HUES6 (cell line): ENCODE measurements at regions not wholly inside any gene's neighbourhood (a gene's known extent, or its start where the extent isn't known, plus 50 kb on each side); places are given as distances from the start of the nearest gene placed in this dataset.

Experiments
- H3K27ac ChIP-seq: 2 replicates; pipeline ENCODE4 v1.7.0; 2013; ENCODE audit warnings: low read depth, mild to moderate bottlenecking, low read length, inconsistent platforms
- H3K27me3 ChIP-seq: 2 replicates; pipeline ENCODE4 v1.6.1; 2013; ENCODE audit warnings: low read length; ENCODE audit not compliant: control insufficient read depth, insufficient read depth
- H3K36me3 ChIP-seq: 2 replicates; pipeline ENCODE4 v1.6.1; 2013; ENCODE audit warnings: low read length; ENCODE audit not compliant: control insufficient read depth, insufficient read depth
- H3K4me1 ChIP-seq: 2 replicates; pipeline ENCODE4 v1.6.1; 2013; ENCODE audit warnings: low read length; ENCODE audit not compliant: control insufficient read depth, insufficient read depth
- H3K4me3 ChIP-seq: 2 replicates; pipeline ENCODE4 v1.5.1; 2013; ENCODE audit warnings: low read depth, low read length
- H3K9ac ChIP-seq: one replicate; pipeline ENCODE4 v1.6.1; 2013; ENCODE audit warnings: mild to moderate bottlenecking, low read length
- H3K9me3 ChIP-seq: 2 replicates; pipeline ENCODE4 v1.6.1; 2013; ENCODE audit warnings: low read depth, low read length; ENCODE audit not compliant: control insufficient read depth, insufficient read depth

GRCh38 chr22:48869788-48870187, 957.9 kb downstream of the BRD1 start:
- Histone ChIP-seq H3K27me3 (no peaks in the 10 kb centered on the region), H3K4me1 (no peaks in the 10 kb centered on the region; the same call in 1 of the 2 replicates), H3K27ac (no peak overlapping the region), H3K36me3 (no peaks in the 10 kb centered on the region), H3K4me3 (no peak overlapping the region), H3K9ac (no peak overlapping the region), H3K9me3 (peaks cover 5% of the 10 kb centered on the region; the same call in 1 of the 2 replicates)

- Histone ChIP-seq H3K9ac (no peak overlapping the region), H3K27ac (no peak overlapping the region), H3K27me3 (no peaks in the 10 kb centered on the region), H3K9me3 (peaks cover 5% of the 10 kb centered on the region; the same call in 1 of the 2 replicates), H3K4me3 (no peak overlapping the region), H3K36me3 (no peaks in the 10 kb centered on the region), H3K4me1 (no peaks in the 10 kb centered on the region; the same call in 1 of the 2 replicates)
Measured at GRCh38 chr22:48869161-48869560, 958.5 kb downstream of the BRD1 start.

GRCh38 chr22:48868554-48868953, 959.1 kb downstream of the BRD1 start:
- H3K27me3 ChIP-seq, result no peaks in the 10 kb centered on the region
- no peak overlapping the region for H3K9ac ChIP-seq
- no peaks in the 10 kb centered on the region for H3K36me3 ChIP-seq
- H3K4me3 ChIP-seq, result no peak overlapping the region
- H3K9me3 ChIP-seq, result peaks cover 5% of the 10 kb centered on the region; the same call in 1 of the 2 replicates
- no peaks in the 10 kb centered on the region; the same call in 1 of the 2 replicates for H3K4me1 ChIP-seq
- H3K27ac ChIP-seq, result no peak overlapping the region

GRCh38 chr22:48867891-48868290, 959.8 kb downstream of the BRD1 start:
- no peaks in the 10 kb centered on the region for H3K27me3 ChIP-seq
- no peaks in the 10 kb centered on the region; the same call in 1 of the 2 replicates for H3K4me1 ChIP-seq
- H3K9ac ChIP-seq, result no peak overlapping the region
- H3K4me3 ChIP-seq, result no peak overlapping the region
- H3K9me3 ChIP-seq, result peaks cover 5% of the 10 kb centered on the region; the same call in 1 of the 2 replicates
- no peaks in the 10 kb centered on the region for H3K36me3 ChIP-seq
- H3K27ac ChIP-seq, result no peak overlapping the region

GRCh38 chr22:48866906-48867681, 960.6 kb downstream of the BRD1 start:
- no peak overlapping the region for H3K27ac ChIP-seq

GRCh38 chr22:48864748-48865147, 962.9 kb downstream of the BRD1 start:
- Histone ChIP-seq H3K4me3 (no peak overlapping the region), H3K9ac (no peak overlapping the region), H3K27me3 (peaks cover 4% of the 10 kb centered on the region), H3K36me3 (no peaks in the 10 kb centered on the region), H3K27ac (no peak overlapping the region), H3K9me3 (no peaks in the 10 kb centered on the region; the same call in 1 of the 2 replicates), H3K4me1 (no peaks in the 10 kb centered on the region; the same call in 1 of the 2 replicates)

More at GRCh38 chr22:48866906-48867681, 960.6 kb downstream of the BRD1 start:
- Histone ChIP-seq H3K27me3 (no peaks in the 10 kb centered on the region), H3K9me3 (peaks cover 5% of the 10 kb centered on the region; the same call in 1 of the 2 replicates), H3K9ac (no peak overlapping the region), H3K36me3 (no peaks in the 10 kb centered on the region), H3K4me1 (no peaks in the 10 kb centered on the region; the same call in 1 of the 2 replicates), H3K4me3 (no peak overlapping the region)

GRCh38 chr22:48863965-48864528, 963.6 kb downstream of the BRD1 start:
- no peaks in the 10 kb centered on the region; the same call in 1 of the 2 replicates for H3K4me1 ChIP-seq
- no peak overlapping the region for H3K4me3 ChIP-seq
- H3K9ac ChIP-seq, result no peak overlapping the region
- no peak overlapping the region for H3K27ac ChIP-seq
- peaks cover 6% of the 10 kb centered on the region for H3K27me3 ChIP-seq
- no peaks in the 10 kb centered on the region for H3K36me3 ChIP-seq
- peaks cover under 1% of the 10 kb centered on the region; the same call in 1 of the 2 replicates for H3K9me3 ChIP-seq

GRCh38 chr22:48860557-48860956, 967.1 kb downstream of the BRD1 start:
- Histone ChIP-seq H3K9me3 (peaks cover 5% of the 10 kb centered on the region; the same call in 1 of the 2 replicates), H3K9ac (no peak overlapping the region), H3K4me3 (no peak overlapping the region), H3K4me1 (no peaks in the 10 kb centered on the region), H3K36me3 (no peaks in the 10 kb centered on the region), H3K27me3 (peaks cover 6% of the 10 kb centered on the region), H3K27ac (no peak overlapping the region)

GRCh38 chr22:48858856-48859255, 968.8 kb downstream of the BRD1 start:
- no peaks in the 10 kb centered on the region for H3K4me1 ChIP-seq
- no peak overlapping the region for H3K27ac ChIP-seq
- H3K4me3 ChIP-seq, result no peak overlapping the region
- no peak overlapping the region for H3K9ac ChIP-seq
- H3K27me3 ChIP-seq, result peaks cover 6% of the 10 kb centered on the region
- no peaks in the 10 kb centered on the region for H3K36me3 ChIP-seq
- peaks cover 5% of the 10 kb centered on the region; the same call in 1 of the 2 replicates for H3K9me3 ChIP-seq

GRCh38 chr22:48858121-48858520, 969.6 kb downstream of the BRD1 start:
- Histone ChIP-seq H3K36me3 (no peaks in the 10 kb centered on the region), H3K27ac (no peak overlapping the region), H3K27me3 (peaks cover 6% of the 10 kb centered on the region), H3K9ac (no peak overlapping the region), H3K4me1 (no peaks in the 10 kb centered on the region), H3K4me3 (no peak overlapping the region), H3K9me3 (peaks cover 5% of the 10 kb centered on the region; the same call in 1 of the 2 replicates)

GRCh38 chr22:48857202-48857805, 970.4 kb downstream of the BRD1 start:
- Histone ChIP-seq H3K27ac (no peak overlapping the region), H3K36me3 (no peaks in the 10 kb centered on the region), H3K9ac (no peak overlapping the region), H3K27me3 (peaks cover 6% of the 10 kb centered on the region), H3K9me3 (peaks cover 5% of the 10 kb centered on the region; the same call in 1 of the 2 replicates), H3K4me1 (no peaks in the 10 kb centered on the region), H3K4me3 (no peak overlapping the region)
